ENCODE measurements at regions not wholly inside any gene's neighbourhood (a gene's known extent, or its start where the extent isn't known, plus 50 kb on each side); places are given as distances from the start of the nearest gene placed in this dataset.

GRCh38 chr13:105327581-105328126 is 1207.8 kb downstream of the EFNB2 start:
- Histone ChIP-seq H4K5ac (ENCODE audit: insufficient read length, low read depth, low read length) (no peak overlapping the region), H3K4me1 (replicated peaks in 1 of 4; ENCODE audit: control insufficient read depth in 3 of 4, insufficient read depth in 4 of 4, low read length in 3 of 4) (no peaks in the 10 kb centered on the region), H3K9ac (replicated peaks in 1 of 4; ENCODE audit: extremely low read depth in 1 of 4, low read depth in 3 of 4, low read length in 3 of 4) (no peak overlapping the region), H3K4me2 (ENCODE audit: insufficient read depth in 1 of 2, low read depth in 2 of 2, low read length in 2 of 2) (no peak overlapping the region), H3K27me3 (replicated peaks in 1 of 4; ENCODE audit: control insufficient read depth in 3 of 4, extremely low read depth in 1 of 4, insufficient read depth in 3 of 4, low read length in 3 of 4) (no peaks in the 10 kb centered on the region), H2BK15ac (ENCODE audit: low read length) (no peak overlapping the region), H4K91ac (replicated peaks; ENCODE audit: insufficient read length, low read length) (no peak overlapping the region), H3K4me3 (ENCODE audit: extremely low read depth in 1 of 4, insufficient read depth in 2 of 4, low read depth in 3 of 4, low read length in 4 of 4) (no peak overlapping the region), H3K4ac (replicated peaks; ENCODE audit: insufficient read length, low read depth, low read length) (no peak overlapping the region), H3K18ac (ENCODE audit: extremely low read depth, low read length) (no peak overlapping the region), H2AFZ (ENCODE audit: low read length) (no peak overlapping the region), H2AK5ac (ENCODE audit: low read depth, low read length) (no peak overlapping the region), H3K23me2 (ENCODE audit: low read depth, low read length) (no peaks in the 10 kb centered on the region), H3K9me3 (ENCODE audit: insufficient read depth in 2 of 2, low read depth in 1 of 2, low read length in 1 of 2) (no peaks in the 10 kb centered on the region), H3K56ac (replicated peaks; ENCODE audit: insufficient read length, low read depth, low read length) (no peak overlapping the region), H3K23ac (ENCODE audit: insufficient read length) (no peak overlapping the region), H3K14ac (ENCODE audit: insufficient read length) (no peak overlapping the region), H2BK12ac (ENCODE audit: low read depth, low read length) (no peak overlapping the region), H2BK120ac (replicated peaks; ENCODE audit: low read depth, low read length) (no peak overlapping the region), H2BK20ac (ENCODE audit: low read length) (no peak overlapping the region), H3K79me1 (ENCODE audit: low read depth, low read length) (no peaks in the 10 kb centered on the region), H3K27ac (ENCODE audit: low read depth, low read length) (no peak overlapping the region), H3K79me2 (ENCODE audit: control insufficient read depth in 1 of 2, insufficient read depth in 2 of 2, low read length in 2 of 2) (no peaks in the 10 kb centered on the region), H2BK5ac (ENCODE audit: low read depth, low read length) (no peak overlapping the region), H4K20me1 (replicated peaks in 1 of 2; ENCODE audit: control insufficient read depth in 1 of 2, insufficient read depth in 2 of 2, low read length in 2 of 2) (no peaks in the 10 kb centered on the region), H3K36me3 (ENCODE audit: control insufficient read depth in 2 of 4, insufficient read depth in 4 of 4, low read length in 3 of 4) (no peaks in the 10 kb centered on the region), H4K8ac (ENCODE audit: extremely low read depth, insufficient read depth, low read length) (no peak overlapping the region)
- 94% methylated on average over 3 of the region's 3 CpGs; no CpG with 5 or more reads in 1 of the 2 experiments for WGBS, 2 experiments (ENCODE audit: extremely low coverage in 1 of 2, insufficient coverage in 1 of 2, insufficient read length in 1 of 2, insufficient replicate concordance in 2 of 2, low coverage in 1 of 2, low lambda C conversion rate in 2 of 2, missing lambda C conversion rate in 1 of 2)
- DNase-seq (ENCODE audit: low read depth in 1 of 2, low spot score in 2 of 2) (no peak), FAIRE-seq (no peak)
- TF ChIP-seq ATF3 (IDR thresholded peaks at IDR 0.05; ENCODE audit: insufficient read depth, low read depth, low read length) (no peak), CREB1 (IDR thresholded peaks at IDR 0.05) (no peak), POU5F1 (IDR thresholded peaks at IDR 0.05; ENCODE audit: low read depth, low read length) (no peak), TAF7 (optimal IDR thresholded peaks at IDR 0.05; ENCODE audit: borderline replicate concordance, low read depth, low read length) (no peak)
- ChIA-PET POLR2A (ENCODE audit: partially characterized antibody) (no interaction called here), CTCF (ENCODE audit: partially characterized antibody) (interaction anchor here (0.6 kb wide), 1 partner anchor 10 kb away, joined by 3 read pairs; no protein-coding TSS in a partner anchor)
